ENCODE measurements at regions not wholly inside any gene's neighbourhood (a gene's known extent, or its start where the extent isn't known, plus 50 kb on each side); places are given as distances from the start of the nearest gene placed in this dataset.
"Not testable (repeated sequence)": the region's sequence is repeated elsewhere in the genome, so short reads cannot be mapped to it uniquely, and the experiment has no call there.

GRCh38 chr5:96198356-96199058, 234.5 kb downstream of the PCSK1 start:
- Histone ChIP-seq H2AFZ (ENCODE audit: control insufficient read depth, low read depth, low read length) (no peak overlapping the region), H3K27me3 (replicated peaks in 1 of 2; ENCODE audit: control insufficient read depth in 2 of 2, insufficient read depth in 2 of 2, low read length in 1 of 2) (no peaks in the 10 kb centered on the region), H3K36me3 (ENCODE audit: control insufficient read depth in 2 of 2, insufficient read depth in 2 of 2, low read length in 1 of 2) (no peaks in the 10 kb centered on the region), H3K9ac (ENCODE audit: control insufficient read depth, insufficient read depth, low read length) (no peak overlapping the region), H3K27ac (ENCODE audit: control insufficient read depth, insufficient read depth) (no peak overlapping the region), H3K9me3 (replicated peaks; ENCODE audit: control insufficient read depth, insufficient read depth, low read length) (no peaks in the 10 kb centered on the region), H3K4me1 (ENCODE audit: control insufficient read depth, insufficient read depth, low read length) (no peaks in the 10 kb centered on the region), H3K4me2 (ENCODE audit: control insufficient read depth, insufficient read depth) (no peak overlapping the region), H3K79me2 (ENCODE audit: control insufficient read depth, insufficient read depth, low read length) (no peaks in the 10 kb centered on the region), H4K20me1 (ENCODE audit: control insufficient read depth, insufficient read depth) (no peaks in the 10 kb centered on the region), H3K4me3 (no peak overlapping the region)
- intact Hi-C loops (cut with micrococcal nuclease; ENCODE audit: unreplicated experiment) = no loop called here
- RAD21 ChIA-PET (ENCODE audit: unreplicated experiment) = interaction anchor here (1.7 kb wide), 1 partner anchor 133 kb away, joined by 4 read pairs; no protein-coding TSS in a partner anchor
- no TSS peak for BruUV-seq (replicated peaks)
- CTCF ChIA-PET = interaction anchor here (1.3 kb wide), 1 partner anchor 8 kb away, joined by 3 read pairs; no protein-coding TSS in a partner anchor
- DNase-seq (ENCODE audit: low read depth, low spot score) (no peak), FAIRE-seq (no peak), ATAC-seq (no peak)
- TF ChIP-seq HSF1 (IDR thresholded peaks at IDR 0.05; ENCODE audit: low read depth, low read length) (no peak), SUPT20H (IDR thresholded peaks at IDR 0.05; ENCODE audit: borderline replicate concordance, control insufficient read depth, low read depth, low read length) (no peak), NFYA (IDR thresholded peaks at IDR 0.05; ENCODE audit: borderline replicate concordance, low read depth, low read length) (no peak), JUND (IDR thresholded peaks at IDR 0.05; ENCODE audit: low read depth, low read length) (no peak), RFX5 (IDR thresholded peaks at IDR 0.05; ENCODE audit: low read depth, low read length) (no peak), IKZF2 (IDR thresholded peaks at IDR 0.05) (no peak), PAX5 (IDR thresholded peaks at IDR 0.05; ENCODE audit: borderline replicate concordance, low read depth, low read length) (no peak), TCF7 (IDR thresholded peaks at IDR 0.05; ENCODE audit: borderline replicate concordance) (no peak)
- SMC1A ChIA-PET (ENCODE audit: uncharacterized antibody, unreplicated experiment) = interaction anchor here (1.0 to 3.6 kb wide), 6 partner anchors 8 to 35 kb away, joined by 3 to 21 read pairs (median 3); no protein-coding TSS in a partner anchor
- WGBS (ENCODE audit: insufficient coverage, insufficient replicate concordance, low lambda C conversion rate, missing lambda C conversion rate) = 59% methylated on average over 3 of the region's 3 CpGs
- in situ Hi-C loops (cut with MboI) = no loop called here
- POLR2A ChIA-PET = interaction anchor here (1.1 to 1.6 kb wide), 2 partner anchors 17 to 225 kb away, joined by 3 to 5 read pairs; no protein-coding TSS in a partner anchor

- CTCF ChIA-PET = interaction anchor here (1.3 kb wide), 1 partner anchor 21 kb away, joined by 3 read pairs; no protein-coding TSS in a partner anchor
- ATAC-seq; in situ Hi-C loops (cut with MboI): not testable (repeated sequence)
Observed at GRCh38 chr5:96197767-96198166, 235.3 kb downstream of the PCSK1 start.

More at GRCh38 chr5:96197767-96198166, 235.3 kb downstream of the PCSK1 start:
- H3K36me3 ChIP-seq (ENCODE audit: control insufficient read depth in 2 of 2, insufficient read depth in 2 of 2, low read length in 1 of 2); POLR2A ChIA-PET; FAIRE-seq; H3K9me3 ChIP-seq (replicated peaks; ENCODE audit: control insufficient read depth, insufficient read depth, low read length); H3K27me3 ChIP-seq (replicated peaks in 1 of 2; ENCODE audit: control insufficient read depth in 2 of 2, insufficient read depth in 2 of 2, low read length in 1 of 2); H3K27ac ChIP-seq (ENCODE audit: control insufficient read depth, insufficient read depth); H4K20me1 ChIP-seq (ENCODE audit: control insufficient read depth, insufficient read depth); BruUV-seq (replicated peaks); H3K9ac ChIP-seq (ENCODE audit: control insufficient read depth, insufficient read depth, low read length); H3K4me3 ChIP-seq; H3K79me2 ChIP-seq (ENCODE audit: control insufficient read depth, insufficient read depth, low read length); intact Hi-C loops (cut with micrococcal nuclease; ENCODE audit: unreplicated experiment); H2AFZ ChIP-seq (ENCODE audit: control insufficient read depth, low read depth, low read length); DNase-seq (ENCODE audit: low read depth, low spot score); H3K4me1 ChIP-seq (ENCODE audit: control insufficient read depth, insufficient read depth, low read length); H3K4me2 ChIP-seq (ENCODE audit: control insufficient read depth, insufficient read depth): not testable (repeated sequence)
- ChIA-PET RAD21 (ENCODE audit: unreplicated experiment) (interaction anchor here (1.7 kb wide), 1 partner anchor 133 kb away, joined by 4 read pairs; no protein-coding TSS in a partner anchor), SMC1A (ENCODE audit: uncharacterized antibody, unreplicated experiment) (interaction anchor here (1.0 kb wide), 1 partner anchor 10 kb away, joined by 3 read pairs; no protein-coding TSS in a partner anchor)
- WGBS (ENCODE audit: insufficient coverage, insufficient replicate concordance, low lambda C conversion rate, missing lambda C conversion rate) = 79% methylated on average over 3 of the region's 3 CpGs
